OCI-LY3 (cell line): ENCODE measurements at regions not wholly inside any gene's neighbourhood (a gene's known extent, or its start where the extent isn't known, plus 50 kb on each side); places are given as distances from the start of the nearest gene placed in this dataset.

ENCODE experiments used
- EZH2phosphoT487 ChIP-seq: fragments of 200-600 bp; shearing (Covaris generic); IDR thresholded peaks from 2 replicates; pipeline ENCODE4 v1.6.1; 2018; ENCODE audit warnings: antibody characterized with exemption, mixed run types, low read depth
- TF ChIP-seq, protein P1 (sequence below): fragments of 200-600, 300-600 bp; sonication (generic); IDR thresholded peaks from 2 replicates; pipeline ENCODE4 v1.5.1; 2014; ENCODE audit warnings: antibody characterized with exemption, low read length, low read depth

GRCh38 chr5:68049053-68049713 lies 166.4 kb upstream of the PIK3R1 start:
- TF ChIP-seq, protein P1, sequence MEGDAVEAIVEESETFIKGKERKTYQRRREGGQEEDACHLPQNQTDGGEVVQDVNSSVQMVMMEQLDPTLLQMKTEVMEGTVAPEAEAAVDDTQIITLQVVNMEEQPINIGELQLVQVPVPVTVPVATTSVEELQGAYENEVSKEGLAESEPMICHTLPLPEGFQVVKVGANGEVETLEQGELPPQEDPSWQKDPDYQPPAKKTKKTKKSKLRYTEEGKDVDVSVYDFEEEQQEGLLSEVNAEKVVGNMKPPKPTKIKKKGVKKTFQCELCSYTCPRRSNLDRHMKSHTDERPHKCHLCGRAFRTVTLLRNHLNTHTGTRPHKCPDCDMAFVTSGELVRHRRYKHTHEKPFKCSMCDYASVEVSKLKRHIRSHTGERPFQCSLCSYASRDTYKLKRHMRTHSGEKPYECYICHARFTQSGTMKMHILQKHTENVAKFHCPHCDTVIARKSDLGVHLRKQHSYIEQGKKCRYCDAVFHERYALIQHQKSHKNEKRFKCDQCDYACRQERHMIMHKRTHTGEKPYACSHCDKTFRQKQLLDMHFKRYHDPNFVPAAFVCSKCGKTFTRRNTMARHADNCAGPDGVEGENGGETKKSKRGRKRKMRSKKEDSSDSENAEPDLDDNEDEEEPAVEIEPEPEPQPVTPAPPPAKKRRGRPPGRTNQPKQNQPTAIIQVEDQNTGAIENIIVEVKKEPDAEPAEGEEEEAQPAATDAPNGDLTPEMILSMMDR, result no peak
- TF ChIP-seq EZH2phosphoT487, result no peak
